ENCODE measurements at regions not wholly inside any gene's neighbourhood (a gene's known extent, or its start where the extent isn't known, plus 50 kb on each side); places are given as distances from the start of the nearest gene placed in this dataset.

- H3K36me3 Mint-ChIP-seq, result no peaks in the 10 kb centered on the region
- DNase-seq (ENCODE audit: low spot score in 2 of 2) (peak in 1 of 2 donors; percentile 62), ATAC-seq (peak; percentile 51 to 74)
- H3K27ac Mint-ChIP-seq, result no peak overlapping the region
- H3K9me3 Mint-ChIP-seq, result no peaks in the 10 kb centered on the region
Observed at GRCh38 chr2:220687231-220687843, 884.8 kb downstream of the EPHA4 start.

GRCh38 chr2:220695397-220696279 is 876.5 kb downstream of the EPHA4 start:
- Mint-ChIP-seq H3K36me3 (no peaks in the 10 kb centered on the region), H3K9me3 (peaks cover under 1 to 1% of the 10 kb centered on the region in 2 donors), H3K27ac (no peak overlapping the region)
- ATAC-seq (no peak), DNase-seq (ENCODE audit: low spot score in 2 of 2) (no peak)

- Mint-ChIP-seq H3K9me3 (peaks cover 7 to 8% of the 10 kb centered on the region in 2 donors), H3K36me3 (no peaks in the 10 kb centered on the region), H3K27ac (no peak overlapping the region)
- DNase-seq (ENCODE audit: low spot score in 2 of 2) (no peak), ATAC-seq (no peak)
Observed at GRCh38 chr2:220696280-220696669, 875.8 kb downstream of the EPHA4 start.

- no peak overlapping the region for H3K27ac Mint-ChIP-seq
- ATAC-seq (no peak), DNase-seq (ENCODE audit: low spot score in 2 of 2) (no peak)
- no peaks in the 10 kb centered on the region for H3K36me3 Mint-ChIP-seq
- peaks cover 10% of the 10 kb centered on the region in 2 donors for H3K9me3 Mint-ChIP-seq
Observed at GRCh38 chr2:220697011-220697410, 875.1 kb downstream of the EPHA4 start.

- Mint-ChIP-seq H3K36me3 (no peaks in the 10 kb centered on the region), H3K27ac (no peak overlapping the region), H3K9me3 (peaks cover 10 to 15% of the 10 kb centered on the region in 2 donors)
- ATAC-seq (no peak), DNase-seq (ENCODE audit: low spot score in 2 of 2) (no peak)
Observed at GRCh38 chr2:220701115-220701514, 871.0 kb downstream of the EPHA4 start.

- peaks cover 10 to 15% of the 10 kb centered on the region in 2 donors for H3K9me3 Mint-ChIP-seq
- ATAC-seq, result no peak
- DNase-seq (ENCODE audit: low spot score in 2 of 2), result no peak
- no peaks in the 10 kb centered on the region for H3K36me3 Mint-ChIP-seq
- H3K27ac Mint-ChIP-seq, result no peak overlapping the region
Observed at GRCh38 chr2:220703279-220703678, 868.8 kb downstream of the EPHA4 start.

GRCh38 chr2:220704081-220704480 is 868.0 kb downstream of the EPHA4 start:
- ATAC-seq (no peak), DNase-seq (ENCODE audit: low spot score in 2 of 2) (no peak)
- Mint-ChIP-seq H3K27ac (no peak overlapping the region), H3K9me3 (peaks cover 10 to 15% of the 10 kb centered on the region in 2 donors), H3K36me3 (no peaks in the 10 kb centered on the region)

- no peak for ATAC-seq
- peaks cover 10 to 15% of the 10 kb centered on the region in 2 donors for H3K9me3 Mint-ChIP-seq
- H3K36me3 Mint-ChIP-seq, result no peaks in the 10 kb centered on the region
Observed at GRCh38 chr2:220704810-220705209, 867.3 kb downstream of the EPHA4 start.

GRCh38 chr2:220705678-220706077 is 866.4 kb downstream of the EPHA4 start:
- peaks cover 0 to 4% of the 10 kb centered on the region in 2 donors for H3K36me3 Mint-ChIP-seq
- ATAC-seq (no peak), DNase-seq (ENCODE audit: low spot score in 2 of 2) (no peak)
- H3K9me3 Mint-ChIP-seq, result peaks cover 8 to 16% of the 10 kb centered on the region in 2 donors
- H3K27ac Mint-ChIP-seq, result no peak overlapping the region

More at GRCh38 chr2:220704810-220705209, 867.3 kb downstream of the EPHA4 start:
- H3K27ac Mint-ChIP-seq, result no peak overlapping the region
- DNase-seq (ENCODE audit: low spot score in 2 of 2), result no peak

- peaks cover 0 to 12% of the 10 kb centered on the region in 2 donors for H3K9me3 Mint-ChIP-seq
- ATAC-seq, result no peak
Observed at GRCh38 chr2:220707261-220707660, 864.8 kb downstream of the EPHA4 start.

GRCh38 chr2:220708366-220708765 is 863.7 kb downstream of the EPHA4 start:
- Mint-ChIP-seq H3K36me3 (peaks cover 0 to 8% of the 10 kb centered on the region in 2 donors), H3K9me3 (peaks cover 0 to 7% of the 10 kb centered on the region in 2 donors), H3K27ac (no peak overlapping the region)
- no peak for ATAC-seq
- DNase-seq (ENCODE audit: low spot score in 2 of 2), result no peak

More at GRCh38 chr2:220707261-220707660, 864.8 kb downstream of the EPHA4 start:
- DNase-seq (ENCODE audit: low spot score in 2 of 2), result no peak
- peaks cover 0 to 8% of the 10 kb centered on the region in 2 donors for H3K36me3 Mint-ChIP-seq
- H3K27ac Mint-ChIP-seq, result no peak overlapping the region

- DNase-seq (ENCODE audit: low spot score in 2 of 2), result no peak
- Mint-ChIP-seq H3K9me3 (peaks cover 5 to 6% of the 10 kb centered on the region in 2 donors), H3K36me3 (peaks cover 0 to 7% of the 10 kb centered on the region in 2 donors), H3K27ac (no peak overlapping the region)
- no peak for ATAC-seq
Observed at GRCh38 chr2:220717283-220717682, 854.8 kb downstream of the EPHA4 start.

- DNase-seq (ENCODE audit: low spot score in 2 of 2), result no peak
- no peaks in the 10 kb centered on the region for H3K9me3 Mint-ChIP-seq
- ATAC-seq, result no peak
- H3K36me3 Mint-ChIP-seq, result no peaks in the 10 kb centered on the region
- H3K27ac Mint-ChIP-seq, result no peak overlapping the region
Observed at GRCh38 chr2:220736778-220737177, 835.3 kb downstream of the EPHA4 start.

- H3K27ac Mint-ChIP-seq, result no peak overlapping the region
- ATAC-seq, result peak in 1 of 2 donors; percentile 26
- no peak for DNase-seq (ENCODE audit: low spot score in 2 of 2)
- no peaks in the 10 kb centered on the region for H3K36me3 Mint-ChIP-seq
- no peaks in the 10 kb centered on the region for H3K9me3 Mint-ChIP-seq
Observed at GRCh38 chr2:220743203-220743602, 828.9 kb downstream of the EPHA4 start.

- DNase-seq (ENCODE audit: low spot score in 2 of 2), result no peak
- Mint-ChIP-seq H3K36me3 (no peaks in the 10 kb centered on the region), H3K27ac (no peak overlapping the region), H3K9me3 (no peaks in the 10 kb centered on the region)
- no peak for ATAC-seq
Observed at GRCh38 chr2:220744861-220745260, 827.2 kb downstream of the EPHA4 start.

GRCh38 chr2:220745682-220746081 is 826.4 kb downstream of the EPHA4 start:
- DNase-seq (ENCODE audit: low spot score in 2 of 2) (no peak), ATAC-seq (no peak)
- Mint-ChIP-seq H3K27ac (no peak overlapping the region), H3K36me3 (no peaks in the 10 kb centered on the region), H3K9me3 (no peaks in the 10 kb centered on the region)

- Mint-ChIP-seq H3K9me3 (peaks cover 3 to 4% of the 10 kb centered on the region in 2 donors), H3K36me3 (no peaks in the 10 kb centered on the region), H3K27ac (no peak overlapping the region)
- ATAC-seq, result no peak
- DNase-seq (ENCODE audit: low spot score in 2 of 2), result no peak
Observed at GRCh38 chr2:220747736-220748135, 824.4 kb downstream of the EPHA4 start.

Data from activated naive CD4-positive, alpha-beta T cell treated with anti-CD3 and anti-CD28 coated beads, Interleukin-2, amount 50 U/mL, for 72 hours (primary cell).